Activated CD8-positive, alpha-beta memory T cell treated with anti-CD3 and anti-CD28 coated beads, Interleukin-2, amount 50 U/mL, for 24 hours (primary cell): ENCODE measurements at regions not wholly inside any gene's neighbourhood (a gene's known extent, or its start where the extent isn't known, plus 50 kb on each side); places are given as distances from the start of the nearest gene placed in this dataset.

Experiments used
- DNase-seq: peaks from one replicate; pipeline ENCODE4 v3.0.0-alpha.2; 2020; ENCODE audit errors: extremely low read depth

- DNase-seq: no peak
Observed at GRCh38 chr3:31422237-31422636, 110.5 kb upstream of the STT3B start.

GRCh38 chr3:31423482-31423881, 109.2 kb upstream of the STT3B start:
- DNase-seq: no peak

- no peak for DNase-seq
Observed at GRCh38 chr3:31425401-31425800, 107.3 kb upstream of the STT3B start.

GRCh38 chr3:31427623-31428022, 105.1 kb upstream of the STT3B start:
- DNase-seq: no peak

DNA sequence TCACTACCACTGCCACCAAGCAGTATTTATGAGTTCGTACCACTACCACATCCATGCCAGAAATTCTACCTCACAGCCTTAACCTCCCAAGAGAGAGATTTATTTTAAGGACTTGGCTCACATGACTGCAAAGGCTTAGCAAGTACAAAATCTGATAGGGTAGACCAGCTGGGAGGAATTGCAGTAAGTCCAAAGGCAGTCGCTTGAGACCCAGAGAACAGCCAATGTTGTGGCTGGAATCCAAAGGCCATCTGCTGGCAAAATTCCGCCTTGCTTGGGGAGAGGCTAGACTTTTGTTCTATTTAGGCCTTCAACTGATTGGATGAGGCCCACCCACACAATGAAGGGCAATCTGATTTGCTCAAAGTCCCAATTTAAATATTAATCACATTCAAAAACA, 101.4 kb upstream of the STT3B start:
- no peak for DNase-seq

DNA sequence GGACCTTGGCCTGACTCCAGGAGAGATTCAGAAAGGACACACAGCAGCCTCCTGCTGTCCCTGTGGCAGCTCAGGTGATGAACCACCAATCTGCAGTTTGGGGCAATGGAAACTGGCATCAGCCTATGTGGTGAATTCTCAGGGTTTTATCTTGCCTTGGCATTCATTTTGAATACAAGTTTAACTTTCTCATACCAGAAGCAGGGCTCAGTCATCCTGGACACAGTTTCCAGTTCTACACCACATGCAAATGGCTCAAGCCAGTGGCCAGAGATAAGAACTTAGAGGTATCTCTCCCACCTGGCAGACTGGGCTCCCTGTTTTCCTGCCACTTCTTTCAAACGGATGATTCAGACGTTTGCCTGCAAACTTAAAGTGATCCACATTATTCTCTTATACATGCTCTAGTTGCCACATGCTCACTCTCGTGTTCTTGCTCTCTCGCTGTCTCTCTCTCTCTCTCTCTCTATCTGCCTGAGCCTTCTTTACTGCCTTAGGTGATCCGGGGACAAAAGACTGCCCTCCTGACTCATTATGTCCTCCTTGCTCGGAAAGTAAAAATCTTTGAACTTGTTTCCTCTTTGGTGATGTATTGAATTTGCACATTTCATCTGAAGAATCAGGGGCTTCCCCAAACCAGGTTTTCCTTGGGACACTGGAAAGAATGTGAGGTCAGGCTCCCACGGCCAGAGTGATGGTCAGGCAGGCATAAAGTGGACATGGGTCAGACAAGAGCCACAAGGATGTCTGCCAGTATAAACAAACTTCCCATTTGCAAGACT, 99.6 kb upstream of the STT3B start:
- no peak for DNase-seq

DNA sequence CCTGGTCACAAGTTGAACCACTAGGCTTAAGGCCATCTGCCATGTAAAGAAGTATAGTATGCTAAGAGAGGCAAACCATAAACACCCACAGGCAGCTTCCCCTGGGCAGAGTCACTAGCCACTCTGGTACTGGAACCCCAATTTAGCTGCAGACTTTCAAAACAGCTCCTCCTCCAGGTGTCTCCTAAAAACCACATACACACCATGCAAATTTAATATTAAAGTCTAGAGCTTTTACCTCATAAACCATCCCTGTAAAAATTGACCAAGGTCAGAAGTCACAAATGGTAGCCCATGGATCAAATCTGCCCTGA, 99.1 kb upstream of the STT3B start:
- no peak for DNase-seq

DNA sequence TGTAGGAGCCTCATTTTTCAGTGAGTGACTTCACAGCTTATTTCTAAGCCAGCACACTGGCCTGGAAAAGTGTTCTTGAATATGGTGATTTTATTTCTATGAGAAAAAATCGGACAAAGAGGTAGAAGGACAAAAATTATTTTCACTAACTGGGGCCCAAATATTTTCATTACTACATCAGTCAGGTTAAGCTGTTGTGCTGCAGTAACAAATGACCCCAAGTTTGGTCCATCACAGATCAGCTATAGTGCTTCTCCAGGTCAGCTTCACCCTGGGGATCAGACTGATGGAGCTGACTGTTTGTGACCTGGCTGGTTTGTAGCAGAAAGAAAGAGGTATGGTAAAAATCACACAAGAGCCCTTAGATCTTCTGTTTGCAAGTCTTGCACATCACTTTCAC, 97.9 kb upstream of the STT3B start:
- no peak for DNase-seq

GRCh38 chr3:31436830-31437229, 95.9 kb upstream of the STT3B start:
- DNase-seq: no peak

DNA sequence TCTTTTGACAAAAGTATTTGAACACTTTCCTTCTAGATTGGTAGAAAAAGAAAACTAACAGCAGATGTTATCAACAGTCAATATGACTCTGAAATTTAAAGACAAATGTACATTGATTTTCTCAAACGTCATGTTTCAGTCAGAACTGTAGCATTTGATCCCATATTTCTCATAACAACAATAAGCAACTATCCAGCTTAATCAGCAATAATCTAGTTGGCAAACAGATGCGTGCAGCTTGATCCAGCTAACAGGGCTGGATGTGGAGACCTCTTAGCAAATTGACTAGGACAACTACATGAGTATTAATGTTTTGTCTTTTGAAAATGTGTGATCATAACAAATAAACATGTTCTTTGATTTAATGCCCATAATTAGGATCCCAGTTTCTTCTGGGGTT, 94.0 kb upstream of the STT3B start:
- DNase-seq: no peak

DNA sequence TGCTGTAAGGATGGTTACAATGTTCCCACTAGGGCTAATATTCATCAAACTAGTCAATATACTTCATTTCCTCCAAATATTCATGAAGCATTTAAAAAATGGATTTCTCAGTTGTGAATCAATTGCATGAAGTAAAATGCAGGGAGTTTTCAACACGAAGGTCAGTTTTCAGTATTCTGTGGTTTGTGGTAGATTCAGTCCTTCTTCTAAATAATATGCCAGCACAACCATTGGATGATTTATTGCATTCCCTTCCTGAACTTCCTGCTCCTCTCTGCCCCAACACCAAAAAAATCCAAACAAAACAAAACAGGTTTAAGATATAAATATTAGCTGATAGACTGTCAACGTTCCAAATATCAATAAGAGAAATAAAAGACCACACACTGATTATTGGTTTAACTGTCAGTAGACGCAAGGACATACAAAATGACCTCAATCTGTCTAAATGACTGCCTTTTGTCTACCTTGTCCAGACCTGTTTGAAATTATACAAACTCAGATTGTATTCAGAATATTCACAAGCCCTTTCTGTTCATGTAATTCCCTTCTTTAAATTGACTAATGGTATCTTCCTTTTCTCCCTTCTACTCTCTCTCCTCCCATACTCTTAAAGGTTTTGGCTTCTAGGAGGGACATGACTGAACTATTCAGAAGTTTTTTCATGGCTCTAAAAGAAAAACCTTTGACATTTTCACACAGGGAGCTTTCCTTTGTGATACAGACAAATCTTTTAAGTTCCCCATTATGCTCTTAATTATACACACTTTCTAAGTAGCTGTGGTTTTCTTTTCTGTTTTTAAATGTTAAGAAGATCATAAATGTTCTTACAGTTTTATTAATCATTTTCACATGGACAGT, 92.6 kb upstream of the STT3B start:
- no peak for DNase-seq

DNA sequence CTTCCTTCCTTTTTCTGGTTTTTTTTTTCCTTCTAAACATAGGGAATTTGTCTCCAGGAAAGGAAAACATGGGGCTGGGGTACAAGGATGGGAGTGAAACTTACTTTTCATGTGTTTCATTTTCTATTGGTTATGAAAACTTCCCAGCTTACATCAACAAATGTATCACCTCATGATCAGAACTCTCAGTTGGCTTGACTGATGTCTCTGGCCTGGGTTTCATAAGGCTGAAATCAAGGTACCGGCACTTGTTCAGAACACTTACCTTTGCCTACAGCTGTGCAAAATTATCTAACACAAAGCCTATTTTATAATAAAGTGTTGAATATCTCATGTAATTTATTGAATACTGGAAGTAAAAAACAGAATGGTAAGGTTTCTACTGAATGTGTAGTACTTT, 91.8 kb upstream of the STT3B start:
- DNase-seq: no peak

DNA sequence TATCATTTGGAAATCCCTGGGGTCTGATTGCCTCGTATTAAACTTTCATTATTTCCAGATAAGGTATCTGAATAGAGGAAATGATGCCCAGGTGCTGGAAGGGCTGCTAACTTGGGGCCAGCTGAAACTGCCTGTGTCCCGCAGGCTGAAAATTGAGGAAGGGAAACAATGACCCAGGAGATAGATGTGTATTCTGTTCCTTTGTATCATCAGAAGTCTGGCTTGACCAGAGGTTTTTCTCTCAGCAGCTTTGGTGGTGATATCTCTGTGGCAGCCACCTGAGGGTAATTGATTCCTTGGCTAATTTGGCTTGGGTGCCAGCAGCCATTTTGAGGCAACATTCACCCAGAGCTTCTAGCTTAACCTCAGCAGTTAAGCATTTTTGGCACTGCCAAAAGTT, 90.0 kb upstream of the STT3B start:
- DNase-seq: no peak

- DNase-seq: no peak
Observed at GRCh38 chr3:31444220-31445142, 88.2 kb upstream of the STT3B start.

GRCh38 chr3:31445701-31446100, 87.0 kb upstream of the STT3B start:
- no peak for DNase-seq

DNA sequence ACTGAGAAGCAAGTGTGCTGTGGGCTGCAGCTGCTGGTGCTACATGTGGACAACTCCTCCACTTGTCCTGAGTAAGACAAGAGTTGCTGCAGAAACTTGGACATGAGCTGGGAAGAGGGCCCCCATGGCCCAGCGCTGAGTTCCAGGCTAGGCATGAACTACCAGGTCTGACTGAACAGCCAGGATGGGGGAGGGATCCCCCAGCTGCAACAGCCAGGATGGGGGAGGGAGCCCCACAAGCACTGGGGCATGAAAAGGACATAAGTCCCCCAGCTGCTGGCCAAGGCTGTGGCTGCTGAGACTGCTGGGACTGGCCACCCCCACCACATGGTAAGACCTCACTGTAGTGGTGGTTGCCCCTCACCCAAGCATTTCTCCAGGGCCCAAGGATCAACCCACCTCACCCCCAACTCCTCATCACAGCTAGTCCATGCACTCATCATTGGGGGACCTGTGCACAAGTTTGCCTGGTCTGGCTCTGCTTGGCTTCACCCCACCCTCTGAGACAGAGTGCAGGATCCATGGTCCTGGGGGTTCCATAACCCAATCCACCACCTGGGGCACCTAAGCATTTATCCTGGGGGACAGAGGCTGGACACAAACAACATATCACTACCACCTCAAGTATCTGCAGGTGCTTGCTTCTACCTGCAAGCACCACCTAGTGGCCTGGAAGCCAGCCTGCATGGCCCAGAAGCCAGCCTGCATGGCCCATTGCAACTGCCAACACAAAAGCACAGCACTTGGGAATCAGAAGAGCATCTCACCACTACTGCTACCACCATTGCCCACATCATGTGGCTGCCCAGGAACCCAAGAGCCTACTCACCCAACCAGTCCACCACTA, 84.5 kb upstream of the STT3B start:
- no peak for DNase-seq

GRCh38 chr3:31448882-31449243, 83.9 kb upstream of the STT3B start:
- no peak for DNase-seq

- DNase-seq: no peak
Observed at GRCh38 chr3:31449318-31449717, 83.4 kb upstream of the STT3B start.

DNA sequence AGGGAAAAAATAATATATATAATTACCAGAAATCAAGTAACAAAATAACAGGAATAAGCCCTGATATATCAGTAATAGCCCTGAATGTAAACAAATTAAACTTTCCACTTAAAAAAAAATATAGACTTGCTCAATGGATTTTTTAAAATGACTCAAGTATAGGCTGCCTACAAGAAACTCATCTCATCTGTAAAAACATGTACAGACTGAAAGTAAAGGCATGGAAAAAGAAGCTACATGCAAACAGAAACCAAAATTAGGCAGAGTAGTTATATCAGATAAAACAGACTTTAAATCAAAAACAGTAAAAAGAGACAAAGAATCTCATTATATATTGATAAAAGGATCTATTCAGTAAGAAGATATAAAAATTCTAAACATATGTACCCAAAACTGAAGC, 82.4 kb upstream of the STT3B start:
- DNase-seq: no peak

DNA sequence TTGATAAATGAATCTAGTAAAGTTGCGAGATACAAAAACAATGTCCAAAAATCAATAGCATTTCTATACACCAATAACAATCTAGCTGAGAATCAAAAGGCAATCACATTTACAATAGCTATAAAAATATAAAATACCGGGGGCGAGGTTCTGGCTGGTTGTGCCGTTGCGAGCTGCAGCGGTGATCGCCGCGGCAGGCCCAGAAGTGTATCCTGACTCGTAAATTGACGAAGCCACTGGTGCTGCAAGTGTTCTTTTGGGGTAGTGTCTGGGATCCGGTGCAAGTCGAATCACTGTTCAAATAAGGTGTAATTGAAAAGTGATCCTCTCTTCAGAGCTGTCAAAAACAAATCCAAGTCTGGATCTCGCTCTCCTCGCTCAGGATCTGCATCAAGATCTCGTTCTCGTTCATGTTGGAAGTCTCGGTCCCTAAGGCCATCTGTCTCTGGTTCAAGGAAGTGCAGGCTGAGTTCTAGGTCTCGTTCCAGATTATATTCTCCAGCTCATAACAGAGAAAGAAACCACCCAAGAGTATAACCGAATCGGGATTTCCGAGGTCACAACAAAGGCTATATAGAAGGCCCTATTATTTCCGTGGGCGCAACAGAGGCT, 80.1 kb upstream of the STT3B start:
- DNase-seq: no peak

- DNase-seq: no peak
Observed at GRCh38 chr3:31453430-31453829, 79.3 kb upstream of the STT3B start.
